Brain microvascular endothelial cell (primary cell): ENCODE measurements at regions not wholly inside any gene's neighbourhood (a gene's known extent, or its start where the extent isn't known, plus 50 kb on each side); places are given as distances from the start of the nearest gene placed in this dataset.

Experiments
- DNase-seq: peaks from one replicate; pipeline ENCODE4 v3.0.0-alpha.2; 2020
- H3K27ac ChIP-seq: fragments of 250-450 bp; sonication (Bioruptor Pico); 2 replicates; pipeline ENCODE4 v1.5.1; 2020; ENCODE audit warnings: mild to moderate bottlenecking, moderate library complexity
- H3K27me3 ChIP-seq: fragments of 250-450 bp; sonication (Bioruptor Pico); replicated peaks from 2 replicates; pipeline ENCODE4 v1.5.1; 2020; ENCODE audit warnings: mild to moderate bottlenecking
- H3K36me3 ChIP-seq: fragments of 250-450 bp; sonication (Bioruptor Pico); replicated peaks from 2 replicates; pipeline ENCODE4 v1.5.1; 2020; ENCODE audit warnings: mild to moderate bottlenecking
- H3K4me3 ChIP-seq: 2 replicates; pipeline ENCODE4 v1.5.1; 2011; ENCODE audit warnings: low read depth, mild to moderate bottlenecking, control low read depth, low read length, moderate library complexity
- in situ Hi-C: cut with HindIII; loops from 2 replicates; pipeline ENCODE4 v1.10.0; 2017; ENCODE audit warnings: low sequenced_read_pairs, low pct_ligation_motif_present
- TF ChIP-seq, protein P1 (sequence below): IDR thresholded peaks from 2 replicates; pipeline ENCODE4 v1.5.1; 2011; ENCODE audit warnings: low read depth, mild to moderate bottlenecking, moderate library complexity, low read length, control low read depth, inconsistent platforms; ENCODE audit errors: missing control alignments

DNA sequence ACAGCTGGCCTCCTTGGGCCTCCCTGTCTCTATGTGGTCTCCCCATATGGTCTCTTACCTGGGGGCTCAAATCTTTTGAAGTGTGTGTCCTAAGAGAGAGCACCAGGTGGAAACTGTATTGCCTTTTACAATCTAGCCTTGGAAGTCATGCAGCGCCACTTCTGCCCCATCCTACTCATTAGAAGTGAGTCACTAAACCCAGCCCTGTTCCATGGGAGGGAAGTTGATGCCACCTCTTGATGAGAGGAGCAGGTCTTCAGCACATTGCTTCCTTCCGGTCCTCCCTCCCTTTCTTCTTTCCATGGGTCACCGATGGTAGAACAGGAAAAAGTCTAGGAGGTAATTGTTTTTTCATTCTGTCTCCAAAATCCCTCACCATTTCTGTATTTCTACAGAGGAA lies 156.3 kb downstream of the FOXA2 start:
- H3K4me3 ChIP-seq: no peak overlapping the region
- H3K27me3 ChIP-seq: no peaks in the 10 kb centered on the region
- TF ChIP-seq, protein P1, sequence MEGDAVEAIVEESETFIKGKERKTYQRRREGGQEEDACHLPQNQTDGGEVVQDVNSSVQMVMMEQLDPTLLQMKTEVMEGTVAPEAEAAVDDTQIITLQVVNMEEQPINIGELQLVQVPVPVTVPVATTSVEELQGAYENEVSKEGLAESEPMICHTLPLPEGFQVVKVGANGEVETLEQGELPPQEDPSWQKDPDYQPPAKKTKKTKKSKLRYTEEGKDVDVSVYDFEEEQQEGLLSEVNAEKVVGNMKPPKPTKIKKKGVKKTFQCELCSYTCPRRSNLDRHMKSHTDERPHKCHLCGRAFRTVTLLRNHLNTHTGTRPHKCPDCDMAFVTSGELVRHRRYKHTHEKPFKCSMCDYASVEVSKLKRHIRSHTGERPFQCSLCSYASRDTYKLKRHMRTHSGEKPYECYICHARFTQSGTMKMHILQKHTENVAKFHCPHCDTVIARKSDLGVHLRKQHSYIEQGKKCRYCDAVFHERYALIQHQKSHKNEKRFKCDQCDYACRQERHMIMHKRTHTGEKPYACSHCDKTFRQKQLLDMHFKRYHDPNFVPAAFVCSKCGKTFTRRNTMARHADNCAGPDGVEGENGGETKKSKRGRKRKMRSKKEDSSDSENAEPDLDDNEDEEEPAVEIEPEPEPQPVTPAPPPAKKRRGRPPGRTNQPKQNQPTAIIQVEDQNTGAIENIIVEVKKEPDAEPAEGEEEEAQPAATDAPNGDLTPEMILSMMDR: no peak
- in situ Hi-C loops: no loop called here
- no peaks in the 10 kb centered on the region for H3K36me3 ChIP-seq
- H3K27ac ChIP-seq: no peak overlapping the region
- no peak for DNase-seq

- no peaks in the 10 kb centered on the region for H3K36me3 ChIP-seq
- TF ChIP-seq, protein P1: no peak
- H3K4me3 ChIP-seq: no peak overlapping the region
- H3K27me3 ChIP-seq: no peaks in the 10 kb centered on the region
- no peak for DNase-seq
- in situ Hi-C loops: no loop called here
- H3K27ac ChIP-seq: no peak overlapping the region
These were observed 157.6 kb downstream of the FOXA2 start for GRCh38 chr20:22426772-22427171.

- in situ Hi-C loops: no loop called here
These were observed 158.8 kb downstream of the FOXA2 start for GRCh38 chr20:22425344-22426295.

DNA sequence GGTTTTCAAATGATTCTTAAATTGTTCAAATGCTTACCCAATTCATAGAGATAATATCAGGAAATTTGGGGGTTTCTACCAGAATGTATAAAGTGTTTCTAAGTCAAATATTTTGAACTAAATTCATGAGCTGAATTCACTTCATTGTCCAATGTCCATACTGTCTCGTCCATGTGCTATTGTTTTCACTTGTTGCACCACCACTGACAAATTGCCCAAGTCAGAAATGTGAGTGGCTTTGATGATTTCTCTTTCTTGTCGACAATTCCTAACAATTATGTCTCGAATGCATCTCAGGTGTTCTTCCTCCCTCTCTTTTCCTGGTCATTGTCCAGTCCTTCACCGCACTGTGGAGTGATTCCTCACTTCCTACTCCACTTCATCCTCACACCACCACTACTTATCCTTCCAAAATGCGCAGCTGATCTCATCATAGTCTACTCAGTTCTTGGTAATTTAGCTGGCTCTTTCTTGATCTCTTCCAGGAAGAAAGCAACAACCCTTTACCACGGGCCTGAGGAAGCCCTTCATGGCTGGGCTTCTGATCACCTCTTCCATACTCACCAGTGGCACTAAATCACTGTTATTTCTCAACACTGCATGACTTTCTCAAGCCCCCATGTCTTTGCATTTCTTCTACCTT lies 161.1 kb downstream of the FOXA2 start:
- Histone ChIP-seq H3K36me3 (no peaks in the 10 kb centered on the region), H3K4me3 (no peak overlapping the region), H3K27me3 (no peaks in the 10 kb centered on the region), H3K27ac (no peak overlapping the region)
- in situ Hi-C loops: no loop called here
- TF ChIP-seq, protein P1: no peak
- no peak for DNase-seq

More at GRCh38 chr20:22425344-22426295, 158.8 kb downstream of the FOXA2 start:
- Histone ChIP-seq H3K4me3 (no peak overlapping the region), H3K27me3 (no peaks in the 10 kb centered on the region), H3K36me3 (no peaks in the 10 kb centered on the region), H3K27ac (no peak overlapping the region)
- no peak for DNase-seq
- TF ChIP-seq, protein P1: no peak

- Histone ChIP-seq H3K36me3 (no peaks in the 10 kb centered on the region), H3K27me3 (no peaks in the 10 kb centered on the region), H3K27ac (no peak overlapping the region), H3K4me3 (no peak overlapping the region)
- TF ChIP-seq, protein P1: no peak
- no peak for DNase-seq
- in situ Hi-C loops: no loop called here
These were observed 164.2 kb downstream of the FOXA2 start for GRCh38 chr20:22420116-22420598.
